Endodermal cell (in vitro differentiated cells): ENCODE measurements at regions not wholly inside any gene's neighbourhood (a gene's known extent, or its start where the extent isn't known, plus 50 kb on each side); places are given as distances from the start of the nearest gene placed in this dataset.

Experiments used
- DNase-seq: peaks from one replicate; pipeline ENCODE4 v3.0.0-alpha.2; 2017
- H3K27ac ChIP-seq: 2 replicates; pipeline ENCODE4 v1.5.1; 2013; ENCODE audit warnings: mild to moderate bottlenecking, low read depth, low read length, moderate library complexity
- H3K27me3 ChIP-seq: 2 replicates; pipeline ENCODE4 v1.6.1; 2013; ENCODE audit warnings: mild to moderate bottlenecking, low read length, moderate library complexity; ENCODE audit not compliant: insufficient read depth, control insufficient read depth, poor library complexity, severe bottlenecking
- H3K36me3 ChIP-seq: 2 replicates; pipeline ENCODE4 v1.7.0; 2013; ENCODE audit warnings: mild to moderate bottlenecking, low read length, moderate library complexity; ENCODE audit not compliant: control insufficient read depth, insufficient read depth
- H3K4me1 ChIP-seq: one replicate; pipeline ENCODE4 v1.7.0; 2013; ENCODE audit warnings: low read length; ENCODE audit not compliant: control insufficient read depth, insufficient read depth
- H3K4me3 ChIP-seq: 2 replicates; pipeline ENCODE4 v1.5.1; 2013; ENCODE audit warnings: mild to moderate bottlenecking, low read length, moderate library complexity
- H3K9ac ChIP-seq: 2 replicates; pipeline ENCODE4 v1.6.1; 2013; ENCODE audit warnings: mild to moderate bottlenecking, low read length, moderate library complexity; ENCODE audit not compliant: poor library complexity, severe bottlenecking; ENCODE audit errors: extremely low read depth
- H3K9me3 ChIP-seq: 2 replicates; pipeline ENCODE4 v1.6.1; 2013; ENCODE audit warnings: mild to moderate bottlenecking, low read length, moderate library complexity; ENCODE audit not compliant: control insufficient read depth
- H3K27ac Mint-ChIP-seq: 2 replicates; pipeline ENCODE4 v1.8.0; 2020; ENCODE audit warnings: mixed read lengths
- H3K27me3 Mint-ChIP-seq: 2 replicates; pipeline ENCODE4 v1.8.0; 2021; ENCODE audit warnings: mild to moderate bottlenecking, mixed read lengths; ENCODE audit not compliant: insufficient read depth
- H3K36me3 Mint-ChIP-seq: 2 replicates; pipeline ENCODE4 v1.8.0; 2020; ENCODE audit warnings: low read depth, mixed read lengths
- H3K4me1 Mint-ChIP-seq: 2 replicates; pipeline ENCODE4 v1.8.0; 2020; ENCODE audit warnings: mixed read lengths
- H3K4me3 Mint-ChIP-seq: 2 replicates; pipeline ENCODE4 v1.8.0; 2020; ENCODE audit warnings: mild to moderate bottlenecking, moderate library complexity, mixed read lengths
- H3K9me3 Mint-ChIP-seq: 2 replicates; pipeline ENCODE4 v1.8.0; 2020; ENCODE audit warnings: mild to moderate bottlenecking, mixed read lengths
- CTCF ChIP-seq: fragments of 200-600 bp; sonication (generic); conservative IDR thresholded peaks from 2 replicates; pipeline ENCODE4 v1.5.0; 2021; ENCODE audit warnings: antibody characterized with exemption, mild to moderate bottlenecking
- WGBS, 2 experiments: methylation state at CpG; one replicate each; pipeline versions ENCODE4 v1.1.5 to v1.1.7; 2013; ENCODE audit warnings: missing lambda C conversion rate in 2 of 2, mixed read lengths in 1 of 2; ENCODE audit not compliant: insufficient coverage in 1 of 2, insufficient read length in 1 of 2; 5-methylcytosine and 5-hydroxymethylcytosine counted together

- H3K4me3 ChIP-seq, result no peak overlapping the region
- no peaks in the 10 kb centered on the region for H3K4me1 ChIP-seq
- WGBS, 2 experiments, result 92% methylated on average over 1 of the region's 2 CpGs; no CpG with 5 or more reads in 1 of the 2 experiments
- no peak overlapping the region for H3K9ac ChIP-seq
- peaks cover under 1% of the 10 kb centered on the region for H3K9me3 ChIP-seq
- no peaks in the 10 kb centered on the region for H3K27me3 ChIP-seq
- TF ChIP-seq CTCF, result no peak
- Mint-ChIP-seq H3K36me3 (no peaks in the 10 kb centered on the region), H3K9me3 (peaks cover 6% of the 10 kb centered on the region), H3K27ac (no peak overlapping the region), H3K4me1 (no peaks in the 10 kb centered on the region), H3K27me3 (no peaks in the 10 kb centered on the region), H3K4me3 (no peak overlapping the region)
- H3K36me3 ChIP-seq, result no peaks in the 10 kb centered on the region
- no peak for DNase-seq
- H3K27ac ChIP-seq, result no peak overlapping the region
Observed at GRCh38 chr15:38028869-38029268, 94.4 kb downstream of the TMCO5A start.

GRCh38 chr15:38029736-38030135, 95.3 kb downstream of the TMCO5A start:
- no peaks in the 10 kb centered on the region for H3K4me1 ChIP-seq
- no peak overlapping the region for H3K4me3 ChIP-seq
- Mint-ChIP-seq H3K9me3 (peaks cover 6% of the 10 kb centered on the region), H3K27ac (no peak overlapping the region), H3K27me3 (no peaks in the 10 kb centered on the region), H3K4me1 (no peaks in the 10 kb centered on the region), H3K36me3 (no peaks in the 10 kb centered on the region), H3K4me3 (no peak overlapping the region)
- H3K9me3 ChIP-seq, result no peaks in the 10 kb centered on the region
- no peaks in the 10 kb centered on the region for H3K27me3 ChIP-seq
- no peak overlapping the region for H3K9ac ChIP-seq
- H3K36me3 ChIP-seq, result no peaks in the 10 kb centered on the region
- 90 to 100% methylated on average over 2 to 3 of the region's 3 CpGs for whole genome bisulfite sequencing, 2 experiments
- TF ChIP-seq CTCF, result no peak
- H3K27ac ChIP-seq, result no peak overlapping the region
- DNase-seq, result no peak

- Histone ChIP-seq H3K9ac (no peak overlapping the region), H3K27ac (no peak overlapping the region), H3K4me3 (no peak overlapping the region), H3K27me3 (no peaks in the 10 kb centered on the region), H3K4me1 (no peaks in the 10 kb centered on the region), H3K36me3 (no peaks in the 10 kb centered on the region), H3K9me3 (no peaks in the 10 kb centered on the region)
- TF ChIP-seq CTCF, result no peak
- Mint-ChIP-seq H3K27ac (no peak overlapping the region), H3K27me3 (no peaks in the 10 kb centered on the region), H3K4me3 (no peak overlapping the region), H3K9me3 (peaks cover 6% of the 10 kb centered on the region), H3K36me3 (no peaks in the 10 kb centered on the region), H3K4me1 (no peaks in the 10 kb centered on the region)
- DNase-seq, result no peak
- 94 to 97% methylated on average over 4 of the region's 4 CpGs for WGBS, 2 experiments
Observed at GRCh38 chr15:38030609-38031008, 96.2 kb downstream of the TMCO5A start.
